ENCODE measurements at regions not wholly inside any gene's neighbourhood (a gene's known extent, or its start where the extent isn't known, plus 50 kb on each side); places are given as distances from the start of the nearest gene placed in this dataset.

- Histone ChIP-seq H3K27ac (ENCODE audit: insufficient read depth, low read length) (no peak overlapping the region), H2BK20ac (ENCODE audit: low read depth, low read length) (no peak overlapping the region), H2AK5ac (ENCODE audit: low read depth, low read length) (no peak overlapping the region), H4K5ac (ENCODE audit: low read depth, low read length) (no peak overlapping the region), H3K79me1 (ENCODE audit: low read depth in 1 of 2, low read length in 2 of 2) (no peaks in the 10 kb centered on the region), H3K14ac (replicated peaks; ENCODE audit: low read depth, low read length) (no peak overlapping the region), H3K23ac (ENCODE audit: low read depth, low read length) (no peak overlapping the region), H3K9me1 (ENCODE audit: insufficient read depth, low read length) (no peaks in the 10 kb centered on the region), H4K20me1 (ENCODE audit: insufficient read depth, low read length) (no peaks in the 10 kb centered on the region), H3K27me3 (ENCODE audit: control insufficient read depth, insufficient read depth, low read length) (peaks cover 3% of the 10 kb centered on the region), H3K36me3 (ENCODE audit: control insufficient read depth, insufficient read depth, low read length) (no peaks in the 10 kb centered on the region), H3K4me3 (ENCODE audit: insufficient read depth, low read depth, low read length) (no peak overlapping the region), H3K18ac (ENCODE audit: low read depth, low read length) (no peak overlapping the region), H3K56ac (ENCODE audit: extremely low read depth, insufficient read depth, low read length) (no peak overlapping the region), H3K9ac (ENCODE audit: low read depth, low read length) (no peak overlapping the region), H4K91ac (ENCODE audit: insufficient read depth, low read depth, low read length) (no peak overlapping the region), H2AK9ac (replicated peaks; ENCODE audit: low read depth, low read length, poor library complexity) (no peak overlapping the region), H3K4me1 (ENCODE audit: control insufficient read depth, insufficient read depth, low read length) (no peaks in the 10 kb centered on the region), H2BK5ac (ENCODE audit: low read depth, low read length, poor library complexity, severe bottlenecking) (no peak overlapping the region), H2BK120ac (ENCODE audit: low read depth, low read length) (no peak overlapping the region), H3K4ac (ENCODE audit: low read depth, low read length) (no peak overlapping the region), H3K9me3 (ENCODE audit: control insufficient read depth, insufficient read depth, low read length) (0 out of 2 replicates have a peak, but pooled peaks cover 2% of the 10 kb centered on the region), H4K8ac (ENCODE audit: low read depth in 2 of 2, low read length in 2 of 2) (no peak overlapping the region), H3K4me2 (ENCODE audit: low read depth, low read length) (no peak overlapping the region), H2BK15ac (ENCODE audit: low read depth, low read length) (no peak overlapping the region), H2AFZ (replicated peaks; ENCODE audit: low read length, poor library complexity) (no peak overlapping the region)
- CTCF ChIA-PET = no interaction called here
- DNase-seq (no peak), ATAC-seq (ENCODE audit: low read depth) (no peak)
- BruUV-seq (replicated peaks) = no TSS peak
- POLR2A ChIA-PET (ENCODE audit: unreplicated experiment) = no interaction called here
- TF ChIP-seq RAD21 (IDR thresholded peaks at IDR 0.05; ENCODE audit: low read length) (no peak), FOS (IDR thresholded peaks at IDR 0.05; ENCODE audit: low read depth, low read length) (no peak), USF2 (IDR thresholded peaks at IDR 0.05; ENCODE audit: low read depth, low read length) (no peak), RCOR1 (IDR thresholded peaks at IDR 0.05; ENCODE audit: insufficient replicate concordance, low read length) (no peak), NFE2L2 (IDR thresholded peaks at IDR 0.05; ENCODE audit: low read depth, low read length) (no peak), CEBPB (IDR thresholded peaks at IDR 0.05; ENCODE audit: low read depth, low read length) (no peak), MAFK (IDR thresholded peaks at IDR 0.05; ENCODE audit: low read depth, low read length) (no peak), SMC3 (IDR thresholded peaks at IDR 0.05; ENCODE audit: low read depth, low read length) (no peak)
- dilution Hi-C loops (cut with HindIII; ENCODE audit: low sequenced_read_pairs, unreplicated experiment) = no loop called here
- in situ Hi-C loops (cut with MboI; ENCODE audit: low sequenced_read_pairs) = no loop called here
- intact Hi-C loops (cut with micrococcal nuclease) = no loop called here
- WGBS, 2 experiments (ENCODE audit: extremely low coverage in 2 of 2, insufficient read length in 1 of 2) = no CpG with 5 or more reads among the region's 9 CpGs
These were observed 264.0 kb downstream of the TJP1 start for GRCh38 chr15:29558261-29558660.
